Stimulated activated effector memory CD8-positive, alpha-beta T cell treated with anti-CD3 and anti-CD28 coated beads, Interleukin-12 subunit alpha, Interleukin-12 subunit beta, amount 100 ng/mL, for 72 hours (primary cell): ENCODE measurements at regions not wholly inside any gene's neighbourhood (a gene's known extent, or its start where the extent isn't known, plus 50 kb on each side); places are given as distances from the start of the nearest gene placed in this dataset.

ENCODE experiments used
- ATAC-seq: fragments of 150-1000 bp; cut with Tn5 transposase; 2 replicates; pipeline ENCODE4 v1.10.0; 2021
- DNase-seq, 2 donors: peaks; one replicate each; pipeline ENCODE4 v3.0.0; 2021 to 2022; ENCODE audit warnings: low spot score in 2 of 2
- H3K27ac Mint-ChIP-seq: one replicate; pipeline ENCODE4 v1.8.0; 2022; ENCODE audit warnings: mild to moderate bottlenecking, mixed read lengths
- H3K36me3 Mint-ChIP-seq: one replicate; pipeline ENCODE4 v1.8.0; 2022; ENCODE audit warnings: mild to moderate bottlenecking, mixed read lengths
- H3K4me1 Mint-ChIP-seq: one replicate; pipeline ENCODE4 v1.8.0; 2022; ENCODE audit warnings: mixed read lengths
- H3K4me3 Mint-ChIP-seq: one replicate; pipeline ENCODE4 v1.8.0; 2022; ENCODE audit warnings: mild to moderate bottlenecking, mixed read lengths
- H3K9me3 Mint-ChIP-seq: one replicate; pipeline ENCODE4 v1.8.0; 2022; ENCODE audit warnings: mixed read lengths

GRCh38 chr13:79075703-79076102 is 330.4 kb downstream of the RBM26 start:
- DNase-seq (no peak), ATAC-seq (no peak)
- no peaks in the 10 kb centered on the region for H3K9me3 Mint-ChIP-seq
- no peaks in the 10 kb centered on the region for H3K4me1 Mint-ChIP-seq
- no peaks in the 10 kb centered on the region for H3K36me3 Mint-ChIP-seq
- no peak overlapping the region for H3K27ac Mint-ChIP-seq
- no peak overlapping the region for H3K4me3 Mint-ChIP-seq

GRCh38 chr13:79070343-79070974 is 335.6 kb downstream of the RBM26 start:
- H3K36me3 Mint-ChIP-seq = no peaks in the 10 kb centered on the region
- H3K4me1 Mint-ChIP-seq = no peaks in the 10 kb centered on the region
- DNase-seq = no peak
- no peaks in the 10 kb centered on the region for H3K9me3 Mint-ChIP-seq
- no peak overlapping the region for H3K4me3 Mint-ChIP-seq
- H3K27ac Mint-ChIP-seq = no peak overlapping the region
- no peak for ATAC-seq

GRCh38 chr13:79062291-79062690 is 343.8 kb downstream of the RBM26 start:
- Mint-ChIP-seq H3K4me1 (no peaks in the 10 kb centered on the region), H3K27ac (no peak overlapping the region), H3K36me3 (no peaks in the 10 kb centered on the region), H3K9me3 (no peaks in the 10 kb centered on the region), H3K4me3 (no peak overlapping the region)
- ATAC-seq = no peak
- no peak for DNase-seq

- H3K4me3 Mint-ChIP-seq = no peak overlapping the region
- no peaks in the 10 kb centered on the region for H3K36me3 Mint-ChIP-seq
- DNase-seq (no peak), ATAC-seq (no peak)
- H3K4me1 Mint-ChIP-seq = no peaks in the 10 kb centered on the region
- no peaks in the 10 kb centered on the region for H3K9me3 Mint-ChIP-seq
- no peak overlapping the region for H3K27ac Mint-ChIP-seq
Measured at GRCh38 chr13:79060216-79060615, 345.8 kb downstream of the RBM26 start.

- no peak overlapping the region for H3K4me3 Mint-ChIP-seq
- no peaks in the 10 kb centered on the region for H3K36me3 Mint-ChIP-seq
- no peaks in the 10 kb centered on the region for H3K9me3 Mint-ChIP-seq
- DNase-seq = no peak
- no peak overlapping the region for H3K27ac Mint-ChIP-seq
- ATAC-seq = no peak
- H3K4me1 Mint-ChIP-seq = no peaks in the 10 kb centered on the region
Measured at GRCh38 chr13:79056706-79057105, 349.3 kb downstream of the RBM26 start.

GRCh38 chr13:79051472-79051871 is 354.6 kb downstream of the RBM26 start:
- DNase-seq (no peak), ATAC-seq (no peak)
- no peak overlapping the region for H3K4me3 Mint-ChIP-seq
- H3K4me1 Mint-ChIP-seq = no peaks in the 10 kb centered on the region
- no peaks in the 10 kb centered on the region for H3K9me3 Mint-ChIP-seq
- H3K36me3 Mint-ChIP-seq = no peaks in the 10 kb centered on the region
- H3K27ac Mint-ChIP-seq = no peak overlapping the region

GRCh38 chr13:79044415-79044814 is 361.6 kb downstream of the RBM26 start:
- Mint-ChIP-seq H3K4me3 (no peak overlapping the region), H3K27ac (no peak overlapping the region), H3K9me3 (no peaks in the 10 kb centered on the region), H3K36me3 (no peaks in the 10 kb centered on the region), H3K4me1 (no peaks in the 10 kb centered on the region)
- no peak for ATAC-seq
- no peak for DNase-seq

GRCh38 chr13:79043208-79043607 is 362.8 kb downstream of the RBM26 start:
- Mint-ChIP-seq H3K27ac (no peak overlapping the region), H3K4me3 (no peak overlapping the region), H3K4me1 (no peaks in the 10 kb centered on the region), H3K9me3 (no peaks in the 10 kb centered on the region), H3K36me3 (no peaks in the 10 kb centered on the region)
- DNase-seq (no peak), ATAC-seq (no peak)

- DNase-seq = no peak
- no peak for ATAC-seq
- Mint-ChIP-seq H3K4me3 (no peak overlapping the region), H3K9me3 (no peaks in the 10 kb centered on the region), H3K36me3 (no peaks in the 10 kb centered on the region), H3K27ac (no peak overlapping the region), H3K4me1 (no peaks in the 10 kb centered on the region)
Measured at GRCh38 chr13:79037197-79037596, 368.9 kb downstream of the RBM26 start.

GRCh38 chr13:79034341-79034740 is 371.7 kb downstream of the RBM26 start:
- no peak overlapping the region for H3K4me3 Mint-ChIP-seq
- ATAC-seq = no peak

GRCh38 chr13:79030513-79030912 is 371.6 kb upstream of the OBI1 start:
- Mint-ChIP-seq H3K4me1 (no peaks in the 10 kb centered on the region), H3K4me3 (no peak overlapping the region), H3K27ac (no peak overlapping the region), H3K36me3 (no peaks in the 10 kb centered on the region), H3K9me3 (no peaks in the 10 kb centered on the region)
- no peak for DNase-seq
- ATAC-seq = no peak

More at GRCh38 chr13:79034341-79034740, 371.7 kb downstream of the RBM26 start:
- Mint-ChIP-seq H3K27ac (no peak overlapping the region), H3K4me1 (no peaks in the 10 kb centered on the region), H3K9me3 (no peaks in the 10 kb centered on the region), H3K36me3 (no peaks in the 10 kb centered on the region)
- DNase-seq = no peak

- Mint-ChIP-seq H3K4me3 (no peak overlapping the region), H3K36me3 (no peaks in the 10 kb centered on the region), H3K9me3 (peaks cover 7% of the 10 kb centered on the region), H3K27ac (no peak overlapping the region), H3K4me1 (no peaks in the 10 kb centered on the region)
- ATAC-seq (no peak), DNase-seq (no peak)
Measured at GRCh38 chr13:79018166-79018565, 359.2 kb upstream of the OBI1 start.

- H3K4me3 Mint-ChIP-seq = no peak overlapping the region
- no peak for DNase-seq
- no peaks in the 10 kb centered on the region for H3K9me3 Mint-ChIP-seq
- H3K36me3 Mint-ChIP-seq = no peaks in the 10 kb centered on the region
- H3K4me1 Mint-ChIP-seq = no peaks in the 10 kb centered on the region
- no peak for ATAC-seq
- H3K27ac Mint-ChIP-seq = no peak overlapping the region
Measured at GRCh38 chr13:79011179-79011578, 352.2 kb upstream of the OBI1 start.

- no peaks in the 10 kb centered on the region for H3K9me3 Mint-ChIP-seq
- no peaks in the 10 kb centered on the region for H3K36me3 Mint-ChIP-seq
- ATAC-seq (peak; percentile 76), DNase-seq (no peak)
- no peak overlapping the region for H3K27ac Mint-ChIP-seq
- H3K4me1 Mint-ChIP-seq = no peaks in the 10 kb centered on the region
- H3K4me3 Mint-ChIP-seq = no peak overlapping the region
Measured at GRCh38 chr13:79003989-79004898, 345.3 kb upstream of the OBI1 start.

GRCh38 chr13:78999494-78999893 is 340.5 kb upstream of the OBI1 start:
- no peak for ATAC-seq
- no peaks in the 10 kb centered on the region for H3K9me3 Mint-ChIP-seq
- H3K27ac Mint-ChIP-seq = no peak overlapping the region
- no peak for DNase-seq
- no peak overlapping the region for H3K4me3 Mint-ChIP-seq
- no peaks in the 10 kb centered on the region for H3K36me3 Mint-ChIP-seq
- no peaks in the 10 kb centered on the region for H3K4me1 Mint-ChIP-seq

GRCh38 chr13:78998630-78999315 is 339.8 kb upstream of the OBI1 start:
- no peak overlapping the region for H3K27ac Mint-ChIP-seq
- no peaks in the 10 kb centered on the region for H3K36me3 Mint-ChIP-seq
- ATAC-seq = no peak
- no peaks in the 10 kb centered on the region for H3K4me1 Mint-ChIP-seq
- no peaks in the 10 kb centered on the region for H3K9me3 Mint-ChIP-seq
- H3K4me3 Mint-ChIP-seq = no peak overlapping the region
- DNase-seq = no peak
